ENCODE measurements at regions not wholly inside any gene's neighbourhood (a gene's known extent, or its start where the extent isn't known, plus 50 kb on each side); places are given as distances from the start of the nearest gene placed in this dataset.
A peak's percentile ranks its signal among the peaks of the same experiment; 100 is the strongest.

GRCh38 chr9:89849096-89849495, 244.3 kb downstream of the GADD45G start:
- no peaks in the 10 kb centered on the region for H3K9me3 ChIP-seq
- no peak for TF ChIP-seq CTCF (IDR thresholded peaks at IDR 0.05)
- TF ChIP-seq POLR2A (IDR thresholded peaks at IDR 0.05) = no peak
- no peak overlapping the region for H3K27ac ChIP-seq
- intact Hi-C loops (cut with DNase I; ENCODE audit: low total_unique reads) = no loop called here
- H3K27me3 ChIP-seq = no peaks in the 10 kb centered on the region
- H3K36me3 ChIP-seq = no peaks in the 10 kb centered on the region
- H3K4me3 ChIP-seq = no peak overlapping the region
- H3K4me1 ChIP-seq = no peaks in the 10 kb centered on the region
- DNase-seq = no peak

GRCh38 chr9:89850153-89850552, 245.3 kb downstream of the GADD45G start:
- Histone ChIP-seq H3K27ac (no peak overlapping the region), H3K4me3 (no peak overlapping the region), H3K9me3 (no peaks in the 10 kb centered on the region), H3K27me3 (no peaks in the 10 kb centered on the region), H3K4me1 (no peaks in the 10 kb centered on the region), H3K36me3 (no peaks in the 10 kb centered on the region)
- TF ChIP-seq POLR2A (IDR thresholded peaks at IDR 0.05) (no peak), CTCF (IDR thresholded peaks at IDR 0.05) (no peak)
- intact Hi-C loops (cut with DNase I; ENCODE audit: low total_unique reads) = no loop called here
- no peak for DNase-seq

GRCh38 chr9:89850631-89851325, 246.0 kb downstream of the GADD45G start:
- Histone ChIP-seq H3K4me1 (no peaks in the 10 kb centered on the region), H3K27ac (no peak overlapping the region), H3K9me3 (no peaks in the 10 kb centered on the region), H3K27me3 (no peaks in the 10 kb centered on the region), H3K36me3 (no peaks in the 10 kb centered on the region), H3K4me3 (no peak overlapping the region)
- no peak for DNase-seq
- TF ChIP-seq CTCF (IDR thresholded peaks at IDR 0.05) (no peak), POLR2A (IDR thresholded peaks at IDR 0.05) (no peak)
- intact Hi-C loops (cut with DNase I; ENCODE audit: low total_unique reads) = no loop called here

GRCh38 chr9:89853161-89853560, 248.3 kb downstream of the GADD45G start:
- Histone ChIP-seq H3K27me3 (no peaks in the 10 kb centered on the region), H3K27ac (no peak overlapping the region), H3K4me3 (no peak overlapping the region), H3K9me3 (no peaks in the 10 kb centered on the region), H3K4me1 (no peaks in the 10 kb centered on the region), H3K36me3 (no peaks in the 10 kb centered on the region)
- peak in 1 of 2 donors; percentile 4 for DNase-seq
- no peak for TF ChIP-seq POLR2A (IDR thresholded peaks at IDR 0.05)
- no peak for TF ChIP-seq CTCF (IDR thresholded peaks at IDR 0.05)
- intact Hi-C loops (cut with DNase I; ENCODE audit: low total_unique reads) = no loop called here

- no peak overlapping the region for H3K4me3 ChIP-seq
- intact Hi-C loops (cut with DNase I; ENCODE audit: low total_unique reads) = no loop called here
- DNase-seq = peak in 1 of 2 donors; percentile 10
- no peaks in the 10 kb centered on the region for H3K4me1 ChIP-seq
- no peaks in the 10 kb centered on the region for H3K36me3 ChIP-seq
- H3K27ac ChIP-seq = no peak overlapping the region
- TF ChIP-seq CTCF (IDR thresholded peaks at IDR 0.05) (no peak), POLR2A (IDR thresholded peaks at IDR 0.05) (no peak)
- no peaks in the 10 kb centered on the region for H3K9me3 ChIP-seq
- no peaks in the 10 kb centered on the region for H3K27me3 ChIP-seq
Observed at GRCh38 chr9:89853931-89854330, 249.1 kb downstream of the GADD45G start.
